HG03045 (cell line): ENCODE measurements at regions not wholly inside any gene's neighbourhood (a gene's known extent, or its start where the extent isn't known, plus 50 kb on each side); places are given as distances from the start of the nearest gene placed in this dataset.

Experiments
- ATAC-seq: cut with Tn5 transposase; IDR thresholded peaks from one replicate; pipeline ENCODE4 v1.9.1; 2021; ENCODE audit warnings: mild to moderate bottlenecking, moderate library complexity; ENCODE audit not compliant: unreplicated experiment

- no peak for ATAC-seq
Measured at GRCh38 chr13:58151452-58151851, 519.9 kb downstream of the PCDH17 start.

- ATAC-seq = no peak
Measured at GRCh38 chr13:58160980-58161379, 529.4 kb downstream of the PCDH17 start.

GRCh38 chr13:58165617-58166016 lies 534.1 kb downstream of the PCDH17 start:
- ATAC-seq = no peak

GRCh38 chr13:58181111-58181510 lies 549.6 kb downstream of the PCDH17 start:
- ATAC-seq = no peak

- no peak for ATAC-seq
Measured at GRCh38 chr13:58187881-58188280, 556.3 kb downstream of the PCDH17 start.

GRCh38 chr13:58190577-58190976 lies 559.0 kb downstream of the PCDH17 start:
- no peak for ATAC-seq

- no peak for ATAC-seq
Measured at GRCh38 chr13:58191754-58192153, 560.2 kb downstream of the PCDH17 start.

- no peak for ATAC-seq
Measured at GRCh38 chr13:58202099-58202498, 570.6 kb downstream of the PCDH17 start.

- ATAC-seq = no peak
Measured at GRCh38 chr13:58207501-58207900, 576.0 kb downstream of the PCDH17 start.

- no peak for ATAC-seq
Measured at GRCh38 chr13:58235454-58235853, 603.9 kb downstream of the PCDH17 start.

GRCh38 chr13:58238972-58239773 lies 607.6 kb downstream of the PCDH17 start:
- ATAC-seq = no peak

GRCh38 chr13:58239774-58240268 lies 608.3 kb downstream of the PCDH17 start:
- ATAC-seq = no peak

GRCh38 chr13:58247080-58247479 lies 615.5 kb downstream of the PCDH17 start:
- no peak for ATAC-seq

- no peak for ATAC-seq
Measured at GRCh38 chr13:58254943-58255342, 623.4 kb downstream of the PCDH17 start.

GRCh38 chr13:58266271-58266670 lies 634.7 kb downstream of the PCDH17 start:
- no peak for ATAC-seq

GRCh38 chr13:58298556-58299135 lies 667.1 kb downstream of the PCDH17 start:
- ATAC-seq = no peak

GRCh38 chr13:58300224-58300623 lies 668.7 kb downstream of the PCDH17 start:
- no peak for ATAC-seq

GRCh38 chr13:58300974-58301681 lies 669.6 kb downstream of the PCDH17 start:
- no peak for ATAC-seq

- no peak for ATAC-seq
Measured at GRCh38 chr13:58302349-58302748, 670.8 kb downstream of the PCDH17 start.

- ATAC-seq = no peak
Measured at GRCh38 chr13:58306062-58306461, 674.5 kb downstream of the PCDH17 start.

GRCh38 chr13:58313219-58313618 lies 681.7 kb downstream of the PCDH17 start:
- no peak for ATAC-seq
